Neuronal stem cell (in vitro differentiated cells): ENCODE measurements at regions not wholly inside any gene's neighbourhood (a gene's known extent, or its start where the extent isn't known, plus 50 kb on each side); places are given as distances from the start of the nearest gene placed in this dataset.

Experiments
- DNase-seq: peaks from one replicate; pipeline ENCODE4 v3.0.0-alpha.2; 2013; ENCODE audit warnings: low spot score
- H2AFZ ChIP-seq: one replicate; pipeline ENCODE4 v1.6.1; 2013; ENCODE audit warnings: mild to moderate bottlenecking, low read length, inconsistent platforms
- H2AK5ac ChIP-seq: 2 replicates; pipeline ENCODE4 v1.6.1; 2013; ENCODE audit warnings: low read depth, mild to moderate bottlenecking, inconsistent platforms, low read length, moderate library complexity, mixed read lengths
- H2BK120ac ChIP-seq: 2 replicates; pipeline ENCODE4 v1.6.1; 2013; ENCODE audit warnings: low read depth, mild to moderate bottlenecking, inconsistent platforms, low read length, moderate library complexity, mixed read lengths
- H2BK12ac ChIP-seq: one replicate; pipeline ENCODE4 v1.6.1; 2013; ENCODE audit warnings: low read length, inconsistent platforms
- H2BK15ac ChIP-seq: 2 replicates; pipeline ENCODE4 v1.6.1; 2013; ENCODE audit warnings: mild to moderate bottlenecking, low read length, inconsistent platforms, mixed read lengths
- H2BK5ac ChIP-seq: one replicate; pipeline ENCODE4 v1.6.1; 2013; ENCODE audit warnings: inconsistent platforms, mild to moderate bottlenecking, low read length, moderate library complexity
- H3K14ac ChIP-seq: one replicate; pipeline ENCODE4 v1.6.1; 2013; ENCODE audit warnings: low read length, inconsistent platforms
- H3K18ac ChIP-seq: 2 replicates; pipeline ENCODE4 v1.6.1; 2013; ENCODE audit warnings: low read length, inconsistent platforms
- H3K23ac ChIP-seq: 2 replicates; pipeline ENCODE4 v1.6.1; 2013; ENCODE audit warnings: low read depth, mild to moderate bottlenecking, mixed read lengths, low read length, inconsistent platforms; ENCODE audit not compliant: poor library complexity
- H3K27ac ChIP-seq: replicated peaks from 3 replicates; pipeline ENCODE4 v1.5.1; 2013; ENCODE audit warnings: low read length, inconsistent platforms
- H3K27me3 ChIP-seq, 3 experiments: 2 replicates each; pipeline ENCODE4 v1.6.1; 2013; ENCODE audit warnings: low read length in 3 of 3, mild to moderate bottlenecking in 2 of 3, inconsistent platforms in 1 of 3, low read depth in 1 of 3, mixed read lengths in 1 of 3, moderate library complexity in 1 of 3; ENCODE audit not compliant: control insufficient read depth in 3 of 3, insufficient read depth in 3 of 3
- H3K36me3 ChIP-seq, 2 donors: replicated peaks in 1 of 2; 2 replicates each; pipeline ENCODE4 v1.6.1; 2013; ENCODE audit warnings: low read length in 2 of 2; ENCODE audit not compliant: control insufficient read depth in 2 of 2, insufficient read depth in 2 of 2
- H3K4ac ChIP-seq: 2 replicates; pipeline ENCODE4 v1.6.1; 2013; ENCODE audit warnings: inconsistent platforms, mild to moderate bottlenecking, low read length, moderate library complexity
- H3K4me1 ChIP-seq, 2 donors: 1 replicate in 1 of 2; 2 replicates in 1 of 2; pipeline ENCODE4 v1.6.1; 2013; ENCODE audit warnings: low read length in 2 of 2, low read depth in 1 of 2; ENCODE audit not compliant: control insufficient read depth in 2 of 2, insufficient read depth in 1 of 2
- H3K4me2 ChIP-seq: one replicate; pipeline ENCODE4 v1.6.1; 2013; ENCODE audit warnings: mild to moderate bottlenecking, low read length, inconsistent platforms; ENCODE audit not compliant: insufficient read depth, poor library complexity, severe bottlenecking
- H3K4me3 ChIP-seq, 2 donors: 2 replicates each; pipeline ENCODE4 v1.5.1; 2013; ENCODE audit warnings: low read length in 2 of 2, mild to moderate bottlenecking in 2 of 2, inconsistent platforms in 1 of 2, moderate library complexity in 1 of 2
- H3K79me1 ChIP-seq: one replicate; pipeline ENCODE4 v1.6.1; 2013; ENCODE audit warnings: low read depth, mild to moderate bottlenecking, inconsistent platforms, low read length, moderate library complexity
- H3K9ac ChIP-seq: one replicate; pipeline ENCODE4 v1.6.1; 2013; ENCODE audit warnings: mild to moderate bottlenecking, low read depth, low read length, inconsistent platforms; ENCODE audit not compliant: poor library complexity
- H3K9me3 ChIP-seq, 2 donors: replicated peaks in 1 of 2; 2 replicates each; pipeline versions ENCODE3 to v1.6.1; 2013; ENCODE audit warnings: low read length in 2 of 2, mild to moderate bottlenecking in 2 of 2, inconsistent platforms in 1 of 2, low read depth in 1 of 2, mixed read lengths in 1 of 2, moderate library complexity in 1 of 2; ENCODE audit not compliant: control insufficient read depth in 2 of 2, insufficient read depth in 1 of 2
- H4K8ac ChIP-seq: one replicate; pipeline ENCODE4 v1.6.1; 2013; ENCODE audit warnings: low read depth, mild to moderate bottlenecking, inconsistent platforms, low read length, moderate library complexity
- H4K91ac ChIP-seq: one replicate; pipeline ENCODE4 v1.6.1; 2013; ENCODE audit warnings: low read length, low read depth, mild to moderate bottlenecking, inconsistent platforms; ENCODE audit not compliant: poor library complexity
- WGBS, 2 donors: extraction: QIAGEN DNeasy Blood & Tissue Kit; methylation state at CpG; one replicate each; pipeline ENCODE4 v1.1.7; 2013; ENCODE audit warnings: missing lambda C conversion rate in 2 of 2, mixed read lengths in 1 of 2; ENCODE audit not compliant: insufficient read length in 2 of 2, insufficient replicate concordance in 1 of 2; ENCODE audit errors: extremely low coverage in 2 of 2; 5-methylcytosine and 5-hydroxymethylcytosine counted together

GRCh38 chr2:210955591-210955990 is 399.2 kb downstream of the CPS1 start:
- no peaks in the 10 kb centered on the region for H3K27me3 ChIP-seq
- H2AK5ac ChIP-seq: no peak overlapping the region
- DNase-seq: no peak
- no peak overlapping the region for H4K8ac ChIP-seq
- no peak overlapping the region for H3K18ac ChIP-seq
- H2BK120ac ChIP-seq: no peak overlapping the region
- no peaks in the 10 kb centered on the region for H3K4me1 ChIP-seq
- H3K36me3 ChIP-seq: no peaks in the 10 kb centered on the region
- WGBS, 2 donors: no CpG with 5 or more reads among the region's 3 CpGs
- H2AFZ ChIP-seq: no peak overlapping the region
- no peak overlapping the region for H3K4me2 ChIP-seq
- H3K9ac ChIP-seq: no peak overlapping the region
- H3K4ac ChIP-seq: no peak overlapping the region
- no peak overlapping the region for H4K91ac ChIP-seq
- H2BK15ac ChIP-seq: no peak overlapping the region
- H3K27ac ChIP-seq: no peak overlapping the region
- no peak overlapping the region for H3K14ac ChIP-seq
- no peak overlapping the region for H2BK5ac ChIP-seq
- H3K9me3 ChIP-seq: no peaks in the 10 kb centered on the region
- no peak overlapping the region for H3K23ac ChIP-seq
- no peaks in the 10 kb centered on the region for H3K79me1 ChIP-seq
- no peak overlapping the region for H2BK12ac ChIP-seq
- H3K4me3 ChIP-seq: no peak overlapping the region

DNA sequence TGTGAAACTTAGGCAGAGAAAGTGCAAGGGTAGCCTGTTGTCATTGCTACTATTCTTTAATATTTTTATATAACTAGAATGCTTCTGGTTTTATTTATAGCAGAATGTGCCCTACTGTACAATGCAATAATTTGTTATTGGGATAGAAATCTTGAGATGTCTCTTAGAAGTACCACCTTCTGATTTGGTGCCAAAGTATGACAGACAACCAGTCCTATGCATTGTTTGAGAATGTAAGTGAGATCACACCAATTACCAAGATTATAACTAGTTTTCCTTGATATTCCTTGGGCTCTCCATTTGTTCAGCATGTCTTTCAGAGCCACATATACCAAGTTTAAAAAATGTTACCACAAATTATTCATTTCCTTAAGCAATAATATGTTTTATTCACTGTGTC is 399.7 kb downstream of the CPS1 start:
- H3K27ac ChIP-seq: no peak overlapping the region
- H3K9ac ChIP-seq: no peak overlapping the region
- no peak overlapping the region for H4K8ac ChIP-seq
- no peak overlapping the region for H3K23ac ChIP-seq
- no peak overlapping the region for H3K18ac ChIP-seq
- H3K4me3 ChIP-seq: no peak overlapping the region
- H3K36me3 ChIP-seq: no peaks in the 10 kb centered on the region
- no peak overlapping the region for H4K91ac ChIP-seq
- H3K79me1 ChIP-seq: no peaks in the 10 kb centered on the region
- H3K4ac ChIP-seq: no peak overlapping the region
- no peak overlapping the region for H2BK5ac ChIP-seq
- H3K4me1 ChIP-seq: no peaks in the 10 kb centered on the region
- H2BK15ac ChIP-seq: no peak overlapping the region
- no peak overlapping the region for H2BK12ac ChIP-seq
- H3K9me3 ChIP-seq: no peaks in the 10 kb centered on the region
- H3K4me2 ChIP-seq: no peak overlapping the region
- no peak overlapping the region for H3K14ac ChIP-seq
- no peak overlapping the region for H2AK5ac ChIP-seq
- H2AFZ ChIP-seq: no peak overlapping the region
- no peaks in the 10 kb centered on the region for H3K27me3 ChIP-seq
- no peak overlapping the region for H2BK120ac ChIP-seq
- no peak for DNase-seq

GRCh38 chr2:210961249-210961648 is 404.9 kb downstream of the CPS1 start:
- Histone ChIP-seq H3K9me3 (no peaks in the 10 kb centered on the region), H2BK12ac (no peak overlapping the region), H3K14ac (no peak overlapping the region), H3K23ac (no peak overlapping the region), H3K27ac (no peak overlapping the region), H2BK120ac (no peak overlapping the region), H3K18ac (no peak overlapping the region), H3K4me3 (no peak overlapping the region), H3K9ac (no peak overlapping the region), H3K36me3 (no peaks in the 10 kb centered on the region), H2BK5ac (no peak overlapping the region), H3K27me3 (no peaks in the 10 kb centered on the region), H3K4ac (no peak overlapping the region), H3K4me2 (no peak overlapping the region), H4K8ac (no peak overlapping the region), H2BK15ac (no peak overlapping the region), H2AFZ (no peak overlapping the region), H3K79me1 (no peaks in the 10 kb centered on the region), H2AK5ac (no peak overlapping the region), H4K91ac (no peak overlapping the region), H3K4me1 (no peaks in the 10 kb centered on the region)
- no peak for DNase-seq
- WGBS, 2 donors: no CpG with 5 or more reads among the region's 2 CpGs

DNA sequence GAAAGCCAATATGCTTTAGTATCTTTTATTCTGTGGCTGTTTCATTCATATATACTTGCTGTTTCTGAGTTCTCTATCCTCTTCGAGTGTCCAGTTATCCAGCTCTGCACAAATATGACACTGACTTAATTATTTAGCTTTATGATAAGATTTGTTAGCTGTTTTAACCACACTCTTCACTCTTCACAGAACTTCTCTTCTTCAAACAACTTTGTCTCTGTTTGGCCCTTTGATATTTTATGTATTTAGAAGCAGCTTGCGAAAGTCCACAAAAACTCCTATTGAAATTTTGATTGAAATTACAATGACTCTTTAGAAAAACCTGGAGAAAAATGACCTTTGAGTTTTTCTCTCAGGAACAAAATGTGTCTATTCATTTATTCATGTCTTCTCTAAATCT is 407.0 kb downstream of the CPS1 start:
- no peak overlapping the region for H2AFZ ChIP-seq
- H2BK120ac ChIP-seq: no peak overlapping the region
- H3K18ac ChIP-seq: no peak overlapping the region
- H4K8ac ChIP-seq: no peak overlapping the region
- no peak overlapping the region for H2BK5ac ChIP-seq
- no peak overlapping the region for H2BK12ac ChIP-seq
- no peak overlapping the region for H2BK15ac ChIP-seq
- WGBS, 2 donors: no CpG with 5 or more reads among the region's 2 CpGs
- no peak overlapping the region for H3K9ac ChIP-seq
- no peaks in the 10 kb centered on the region for H3K4me1 ChIP-seq
- no peak overlapping the region for H4K91ac ChIP-seq
- H3K36me3 ChIP-seq: no peaks in the 10 kb centered on the region
- no peak overlapping the region for H2AK5ac ChIP-seq
- H3K27ac ChIP-seq: no peak overlapping the region
- H3K9me3 ChIP-seq: no peaks in the 10 kb centered on the region
- H3K14ac ChIP-seq: no peak overlapping the region
- no peak overlapping the region for H3K4me2 ChIP-seq
- no peak for DNase-seq
- H3K79me1 ChIP-seq: no peaks in the 10 kb centered on the region
- H3K4me3 ChIP-seq: no peak overlapping the region
- no peak overlapping the region for H3K4ac ChIP-seq
- no peak overlapping the region for H3K23ac ChIP-seq
- no peaks in the 10 kb centered on the region for H3K27me3 ChIP-seq
